Right cardiac atrium (tissue), 5 donors: ENCODE measurements at regions not wholly inside any gene's neighbourhood (a gene's known extent, or its start where the extent isn't known, plus 50 kb on each side); places are given as distances from the start of the nearest gene placed in this dataset.

Experiments
- ATAC-seq, 2 donors: fragments of 200-7000 bp; cut with Tn5 transposase; one replicate each; pipeline versions ENCODE4 v1.8.0 to v1.9.1; 2020; ENCODE audit warnings: moderate library complexity in 2 of 2, mild to moderate bottlenecking in 1 of 2
- DNase-seq, 3 donors: peaks; one replicate each; pipeline ENCODE4 v3.0.0-alpha.2; 2020
- H3K27ac ChIP-seq: one replicate; pipeline ENCODE4 v1.5.1; 2013; ENCODE audit warnings: mild to moderate bottlenecking, low read length, control low read depth, moderate library complexity
- H3K27me3 ChIP-seq: one replicate; pipeline ENCODE4 v1.6.1; 2013; ENCODE audit not compliant: control insufficient read depth, insufficient read depth
- H3K4me1 ChIP-seq: one replicate; pipeline ENCODE4 v1.6.1; 2013; ENCODE audit warnings: low read length; ENCODE audit not compliant: control insufficient read depth, insufficient read depth
- H3K4me3 ChIP-seq: one replicate; pipeline ENCODE4 v1.5.1; 2013; ENCODE audit warnings: low read length, control low read depth
- H3K9me3 ChIP-seq: one replicate; pipeline ENCODE4 v1.6.1; 2013; ENCODE audit warnings: low read length; ENCODE audit not compliant: control insufficient read depth
- WGBS: extraction: QIAGEN DNeasy Blood & Tissue Kit; methylation state at CpG from one replicate; pipeline ENCODE4 v1.1.7; 2013; 5-methylcytosine and 5-hydroxymethylcytosine counted together
- intact Hi-C, 4 donors: fragments of 100-400 bp; cut with DNase I; formaldehyde crosslinking; loops; one replicate each; pipeline versions ENCODE4 v1.11.0 to v1.14.0; 2022 to 2023
- donor health status: healthy with polysubstance abuse.
- donor health status: DM: no; HTN: yes; CAD: no.
- donor health status: DM: no; HTN: no; CAD: no.
- donor health status: DM: no; HTN: yes; CAD: no; lungs with severe emphysema.
- donor health status: DM: yes; HTN: yes; CAD: no.

- H3K27me3 ChIP-seq, result no peaks in the 10 kb centered on the region
- no peak overlapping the region for H3K27ac ChIP-seq
- H3K9me3 ChIP-seq, result no peaks in the 10 kb centered on the region
- H3K4me3 ChIP-seq, result no peak overlapping the region
- ATAC-seq (no peak), DNase-seq (no peak)
- H3K4me1 ChIP-seq, result no peaks in the 10 kb centered on the region
- intact Hi-C loops, result no loop called here
- WGBS, result 90% methylated on average over 3 of the region's 3 CpGs
Observed at GRCh38 chr11:71330996-71331395, 78.6 kb upstream of the SHANK2 start.

- ATAC-seq (no peak), DNase-seq (no peak)
- no peaks in the 10 kb centered on the region for H3K4me1 ChIP-seq
- no peak overlapping the region for H3K27ac ChIP-seq
- intact Hi-C loops, result no loop called here
- no peak overlapping the region for H3K4me3 ChIP-seq
- WGBS, result 81% methylated on average over 10 of the region's 10 CpGs
- no peaks in the 10 kb centered on the region for H3K9me3 ChIP-seq
- no peaks in the 10 kb centered on the region for H3K27me3 ChIP-seq
Observed at GRCh38 chr11:71330349-71330748, 78.0 kb upstream of the SHANK2 start.

GRCh38 chr11:71329786-71330185, 77.4 kb upstream of the SHANK2 start:
- no peaks in the 10 kb centered on the region for H3K4me1 ChIP-seq
- H3K9me3 ChIP-seq, result no peaks in the 10 kb centered on the region
- no peak overlapping the region for H3K4me3 ChIP-seq
- 78% methylated on average over 5 of the region's 5 CpGs for WGBS
- no peak overlapping the region for H3K27ac ChIP-seq
- no peak for ATAC-seq
- intact Hi-C loops, result no loop called here
- H3K27me3 ChIP-seq, result no peaks in the 10 kb centered on the region
- DNase-seq, result no peak

GRCh38 chr11:71329165-71329510, 76.8 kb upstream of the SHANK2 start:
- intact Hi-C loops, result no loop called here
- no peaks in the 10 kb centered on the region for H3K27me3 ChIP-seq
- H3K4me1 ChIP-seq, result no peaks in the 10 kb centered on the region
- no peak overlapping the region for H3K4me3 ChIP-seq
- no peak for DNase-seq
- no peaks in the 10 kb centered on the region for H3K9me3 ChIP-seq
- no peak for ATAC-seq
- WGBS, result 81% methylated on average over 3 of the region's 3 CpGs
- no peak overlapping the region for H3K27ac ChIP-seq

- ATAC-seq, result no peak
Observed at GRCh38 chr11:71327156-71328085, 75.0 kb upstream of the SHANK2 start.

GRCh38 chr11:71326328-71326940, 74.1 kb upstream of the SHANK2 start:
- Histone ChIP-seq H3K4me1 (no peaks in the 10 kb centered on the region), H3K4me3 (no peak overlapping the region), H3K27me3 (no peaks in the 10 kb centered on the region), H3K27ac (no peak overlapping the region), H3K9me3 (no peaks in the 10 kb centered on the region)
- DNase-seq (no peak), ATAC-seq (no peak)
- intact Hi-C loops, result no loop called here
- WGBS, result 69% methylated on average over 10 of the region's 10 CpGs

More at GRCh38 chr11:71327156-71328085, 75.0 kb upstream of the SHANK2 start:
- 82% methylated on average over 20 of the region's 20 CpGs for WGBS
- no peaks in the 10 kb centered on the region for H3K27me3 ChIP-seq
- no peak overlapping the region for H3K27ac ChIP-seq
- no peak for DNase-seq
- intact Hi-C loops, result no loop called here
- H3K4me1 ChIP-seq, result no peaks in the 10 kb centered on the region
- no peaks in the 10 kb centered on the region for H3K9me3 ChIP-seq
- H3K4me3 ChIP-seq, result no peak overlapping the region

GRCh38 chr11:71325418-71326327, 73.3 kb upstream of the SHANK2 start:
- no peak overlapping the region for H3K4me3 ChIP-seq
- no peaks in the 10 kb centered on the region for H3K27me3 ChIP-seq
- intact Hi-C loops, result no loop called here
- no peak for DNase-seq
- H3K9me3 ChIP-seq, result no peaks in the 10 kb centered on the region
- H3K4me1 ChIP-seq, result no peaks in the 10 kb centered on the region
- 83% methylated on average over 24 of the region's 24 CpGs for WGBS
- no peak for ATAC-seq
- no peak overlapping the region for H3K27ac ChIP-seq

- ATAC-seq, result no peak
- Histone ChIP-seq H3K4me1 (no peaks in the 10 kb centered on the region), H3K9me3 (no peaks in the 10 kb centered on the region), H3K27me3 (no peaks in the 10 kb centered on the region), H3K27ac (no peak overlapping the region), H3K4me3 (no peak overlapping the region)
- WGBS, result 84% methylated on average over 13 of the region's 13 CpGs
- no peak for DNase-seq
- intact Hi-C loops, result no loop called here
Observed at GRCh38 chr11:71324788-71325417, 72.5 kb upstream of the SHANK2 start.

GRCh38 chr11:71323876-71324526, 71.6 kb upstream of the SHANK2 start:
- DNase-seq, result no peak
- Histone ChIP-seq H3K27ac (no peak overlapping the region), H3K27me3 (no peaks in the 10 kb centered on the region), H3K9me3 (no peaks in the 10 kb centered on the region), H3K4me3 (no peak overlapping the region), H3K4me1 (no peaks in the 10 kb centered on the region)
- intact Hi-C loops, result no loop called here
- WGBS, result 78% methylated on average over 11 of the region's 11 CpGs
- no peak for ATAC-seq

GRCh38 chr11:71322861-71323582, 70.6 kb upstream of the SHANK2 start:
- intact Hi-C loops, result no loop called here
- DNase-seq, result no peak
- 78% methylated on average over 13 of the region's 13 CpGs for WGBS
- Histone ChIP-seq H3K27ac (no peak overlapping the region), H3K27me3 (no peaks in the 10 kb centered on the region), H3K4me1 (no peaks in the 10 kb centered on the region), H3K4me3 (no peak overlapping the region), H3K9me3 (no peaks in the 10 kb centered on the region)
- ATAC-seq, result no peak
